ENCODE measurements at regions not wholly inside any gene's neighbourhood (a gene's known extent, or its start where the extent isn't known, plus 50 kb on each side); places are given as distances from the start of the nearest gene placed in this dataset.

GRCh38 chr6:48249071-48249470 is 138.1 kb upstream of the PTCHD4 start:
- Mint-ChIP-seq H3K4me3 (no peak overlapping the region), H3K27ac (no peak overlapping the region), H3K4me1 (no peaks in the 10 kb centered on the region), H3K27me3 (no peaks in the 10 kb centered on the region), H3K36me3 (no peaks in the 10 kb centered on the region), H3K9me3 (peaks cover 0 to 11% (median 3%) of the 10 kb centered on the region in 3 donors)
- Histone ChIP-seq H3K27me3 (replicated peaks in 1 of 2; ENCODE audit: control insufficient read depth in 2 of 2, extremely low read depth in 1 of 2, insufficient read depth in 2 of 2, low read length in 1 of 2) (no peaks in the 10 kb centered on the region), H3K9me3 (no peaks in the 10 kb centered on the region), H3K4me3 (ENCODE audit: control insufficient read depth in 1 of 2, extremely low read depth in 1 of 2, low read length in 1 of 2) (no peak overlapping the region), H3K4me1 (ENCODE audit: control insufficient read depth in 1 of 2, extremely low read depth in 1 of 2, insufficient read depth in 2 of 2, low read length in 2 of 2) (no peaks in the 10 kb centered on the region), H3K27ac (ENCODE audit: low read length) (no peak overlapping the region), H3K36me3 (ENCODE audit: control insufficient read depth in 2 of 2, extremely low read depth in 1 of 2, insufficient read depth in 1 of 2, low read length in 1 of 2) (no peaks in the 10 kb centered on the region)
- ChIA-PET CTCF (no interaction called here), POLR2A (no interaction called here)
- 40% methylated on average over 1 of the region's 3 CpGs for WGBS (ENCODE audit: insufficient coverage)
- no peak for DNase-seq
- ATAC-seq (replicated peaks in 1 of 4), result no peak

- no peaks in the 10 kb centered on the region for H3K4me1 ChIP-seq (ENCODE audit: control insufficient read depth in 1 of 2, extremely low read depth in 1 of 2, insufficient read depth in 2 of 2, low read length in 2 of 2)
- ATAC-seq (replicated peaks in 1 of 4), result no peak
- no peaks in the 10 kb centered on the region for H3K9me3 ChIP-seq
- peaks cover 0 to 4% (median 3%) of the 10 kb centered on the region in 3 donors for H3K9me3 Mint-ChIP-seq
- H3K4me3 ChIP-seq (ENCODE audit: control insufficient read depth in 1 of 2, extremely low read depth in 1 of 2, low read length in 1 of 2), result no peak overlapping the region
- H3K27ac ChIP-seq (ENCODE audit: low read length), result no peak overlapping the region
- DNase-seq, result no peak
- no peak overlapping the region for H3K4me3 Mint-ChIP-seq
- H3K4me1 Mint-ChIP-seq, result no peaks in the 10 kb centered on the region
- H3K27me3 Mint-ChIP-seq, result no peaks in the 10 kb centered on the region
- no peaks in the 10 kb centered on the region for H3K36me3 ChIP-seq (ENCODE audit: control insufficient read depth in 2 of 2, extremely low read depth in 1 of 2, insufficient read depth in 1 of 2, low read length in 1 of 2)
- no peak overlapping the region for H3K27ac Mint-ChIP-seq
- H3K27me3 ChIP-seq (replicated peaks in 1 of 2; ENCODE audit: control insufficient read depth in 2 of 2, extremely low read depth in 1 of 2, insufficient read depth in 2 of 2, low read length in 1 of 2), result no peaks in the 10 kb centered on the region
- POLR2A ChIA-PET, result no interaction called here
- CTCF ChIA-PET, result no interaction called here
- H3K36me3 Mint-ChIP-seq, result no peaks in the 10 kb centered on the region
These were observed 132.1 kb upstream of the PTCHD4 start for GRCh38 chr6:48243071-48243470.

- POLR2A ChIA-PET, result no interaction called here
- CTCF ChIA-PET, result no interaction called here
- WGBS (ENCODE audit: insufficient coverage), result 85% methylated on average over 2 of the region's 7 CpGs
These were observed 129.3 kb upstream of the PTCHD4 start for GRCh38 chr6:48240287-48240686.

GRCh38 chr6:48236375-48236774 is 125.4 kb upstream of the PTCHD4 start:
- DNase-seq (no peak), ATAC-seq (replicated peaks in 1 of 4) (no peak)
- no peaks in the 10 kb centered on the region for H3K36me3 Mint-ChIP-seq
- Histone ChIP-seq H3K27me3 (replicated peaks in 1 of 2; ENCODE audit: control insufficient read depth in 2 of 2, extremely low read depth in 1 of 2, insufficient read depth in 2 of 2, low read length in 1 of 2) (no peaks in the 10 kb centered on the region), H3K4me3 (ENCODE audit: control insufficient read depth in 1 of 2, extremely low read depth in 1 of 2, low read length in 1 of 2) (no peak overlapping the region), H3K9me3 (no peaks in the 10 kb centered on the region), H3K4me1 (ENCODE audit: control insufficient read depth in 1 of 2, extremely low read depth in 1 of 2, insufficient read depth in 2 of 2, low read length in 2 of 2) (no peaks in the 10 kb centered on the region), H3K36me3 (ENCODE audit: control insufficient read depth in 2 of 2, extremely low read depth in 1 of 2, insufficient read depth in 1 of 2, low read length in 1 of 2) (no peaks in the 10 kb centered on the region), H3K27ac (ENCODE audit: low read length) (no peak overlapping the region)
- no peak overlapping the region for H3K27ac Mint-ChIP-seq
- peaks cover 14 to 24% (median 14%) of the 10 kb centered on the region in 3 donors for H3K9me3 Mint-ChIP-seq
- H3K4me3 Mint-ChIP-seq, result no peak overlapping the region
- H3K27me3 Mint-ChIP-seq, result no peaks in the 10 kb centered on the region
- POLR2A ChIA-PET, result no interaction called here
- no peaks in the 10 kb centered on the region for H3K4me1 Mint-ChIP-seq
- CTCF ChIA-PET, result no interaction called here
- WGBS (ENCODE audit: insufficient coverage), result no CpG with 5 or more reads among the region's 1 CpG

More at GRCh38 chr6:48240287-48240686, 129.3 kb upstream of the PTCHD4 start:
- no peak for DNase-seq
- no peak for ATAC-seq (replicated peaks in 1 of 4)
- no peaks in the 10 kb centered on the region for H3K9me3 ChIP-seq
- H3K4me3 ChIP-seq (ENCODE audit: control insufficient read depth in 1 of 2, extremely low read depth in 1 of 2, low read length in 1 of 2), result no peak overlapping the region
- no peaks in the 10 kb centered on the region for H3K36me3 Mint-ChIP-seq
- H3K27me3 Mint-ChIP-seq, result no peaks in the 10 kb centered on the region
- H3K27ac Mint-ChIP-seq, result no peak overlapping the region
- H3K9me3 Mint-ChIP-seq, result peaks cover 10 to 25% (median 13%) of the 10 kb centered on the region in 3 donors
- no peaks in the 10 kb centered on the region for H3K4me1 Mint-ChIP-seq
- H3K4me3 Mint-ChIP-seq, result no peak overlapping the region
- H3K4me1 ChIP-seq (ENCODE audit: control insufficient read depth in 1 of 2, extremely low read depth in 1 of 2, insufficient read depth in 2 of 2, low read length in 2 of 2), result no peaks in the 10 kb centered on the region
- no peak overlapping the region for H3K27ac ChIP-seq (ENCODE audit: low read length)
- H3K36me3 ChIP-seq (ENCODE audit: control insufficient read depth in 2 of 2, extremely low read depth in 1 of 2, insufficient read depth in 1 of 2, low read length in 1 of 2), result no peaks in the 10 kb centered on the region
- H3K27me3 ChIP-seq (replicated peaks in 1 of 2; ENCODE audit: control insufficient read depth in 2 of 2, extremely low read depth in 1 of 2, insufficient read depth in 2 of 2, low read length in 1 of 2), result no peaks in the 10 kb centered on the region

GRCh38 chr6:48233063-48233462 is 122.1 kb upstream of the PTCHD4 start:
- no peak for ATAC-seq (replicated peaks in 1 of 4)
- CTCF ChIA-PET, result no interaction called here
- Mint-ChIP-seq H3K9me3 (peaks cover 10 to 27% (median 14%) of the 10 kb centered on the region in 3 donors), H3K27me3 (no peaks in the 10 kb centered on the region), H3K27ac (no peak overlapping the region), H3K4me1 (no peaks in the 10 kb centered on the region), H3K36me3 (no peaks in the 10 kb centered on the region), H3K4me3 (no peak overlapping the region)
- H3K4me1 ChIP-seq (ENCODE audit: control insufficient read depth in 1 of 2, extremely low read depth in 1 of 2, insufficient read depth in 2 of 2, low read length in 2 of 2), result no peaks in the 10 kb centered on the region
- no peak overlapping the region for H3K4me3 ChIP-seq (ENCODE audit: control insufficient read depth in 1 of 2, extremely low read depth in 1 of 2, low read length in 1 of 2)
- no peaks in the 10 kb centered on the region for H3K27me3 ChIP-seq (replicated peaks in 1 of 2; ENCODE audit: control insufficient read depth in 2 of 2, extremely low read depth in 1 of 2, insufficient read depth in 2 of 2, low read length in 1 of 2)
- H3K9me3 ChIP-seq, result no peaks in the 10 kb centered on the region
- DNase-seq, result no peak
- H3K36me3 ChIP-seq (ENCODE audit: control insufficient read depth in 2 of 2, extremely low read depth in 1 of 2, insufficient read depth in 1 of 2, low read length in 1 of 2), result no peaks in the 10 kb centered on the region
- H3K27ac ChIP-seq (ENCODE audit: low read length), result no peak overlapping the region
- POLR2A ChIA-PET, result no interaction called here
- WGBS (ENCODE audit: insufficient coverage), result 88% methylated on average over 6 of the region's 6 CpGs

GRCh38 chr6:48229841-48230240 is 118.8 kb upstream of the PTCHD4 start:
- no CpG with 5 or more reads among the region's 2 CpGs for WGBS (ENCODE audit: insufficient coverage)
- H3K36me3 Mint-ChIP-seq, result no peaks in the 10 kb centered on the region
- CTCF ChIA-PET, result no interaction called here

GRCh38 chr6:48222241-48222640 is 111.2 kb upstream of the PTCHD4 start:
- WGBS (ENCODE audit: insufficient coverage), result no CpG with 5 or more reads among the region's 4 CpGs
- Mint-ChIP-seq H3K36me3 (no peaks in the 10 kb centered on the region), H3K4me3 (no peak overlapping the region), H3K27me3 (no peaks in the 10 kb centered on the region), H3K27ac (no peak overlapping the region), H3K9me3 (peaks cover 0 to 14% (median 9%) of the 10 kb centered on the region in 3 donors), H3K4me1 (no peaks in the 10 kb centered on the region)
- Histone ChIP-seq H3K36me3 (ENCODE audit: control insufficient read depth in 2 of 2, extremely low read depth in 1 of 2, insufficient read depth in 1 of 2, low read length in 1 of 2) (no peaks in the 10 kb centered on the region), H3K4me3 (ENCODE audit: control insufficient read depth in 1 of 2, extremely low read depth in 1 of 2, low read length in 1 of 2) (no peak overlapping the region), H3K27ac (ENCODE audit: low read length) (no peak overlapping the region), H3K9me3 (no peaks in the 10 kb centered on the region), H3K4me1 (ENCODE audit: control insufficient read depth in 1 of 2, extremely low read depth in 1 of 2, insufficient read depth in 2 of 2, low read length in 2 of 2) (no peaks in the 10 kb centered on the region), H3K27me3 (replicated peaks in 1 of 2; ENCODE audit: control insufficient read depth in 2 of 2, extremely low read depth in 1 of 2, insufficient read depth in 2 of 2, low read length in 1 of 2) (no peaks in the 10 kb centered on the region)
- ChIA-PET POLR2A (no interaction called here), CTCF (no interaction called here)
- DNase-seq (no peak), ATAC-seq (replicated peaks in 1 of 4) (no peak)

More at GRCh38 chr6:48229841-48230240, 118.8 kb upstream of the PTCHD4 start:
- no peaks in the 10 kb centered on the region for H3K36me3 ChIP-seq (ENCODE audit: control insufficient read depth in 2 of 2, extremely low read depth in 1 of 2, insufficient read depth in 1 of 2, low read length in 1 of 2)
- Mint-ChIP-seq H3K27ac (no peak overlapping the region), H3K9me3 (peaks cover 0 to 4% (median 3%) of the 10 kb centered on the region in 3 donors), H3K27me3 (no peaks in the 10 kb centered on the region), H3K4me3 (no peak overlapping the region), H3K4me1 (no peaks in the 10 kb centered on the region)
- DNase-seq, result no peak
- POLR2A ChIA-PET, result interaction anchor here in 1 of 2 donors (0.6 kb wide), 1 partner anchor 167 kb away, joined by 4 read pairs; no protein-coding TSS in a partner anchor
- H3K27me3 ChIP-seq (replicated peaks in 1 of 2; ENCODE audit: control insufficient read depth in 2 of 2, extremely low read depth in 1 of 2, insufficient read depth in 2 of 2, low read length in 1 of 2), result no peaks in the 10 kb centered on the region
- no peak for ATAC-seq (replicated peaks in 1 of 4)
- no peaks in the 10 kb centered on the region for H3K9me3 ChIP-seq
- no peak overlapping the region for H3K4me3 ChIP-seq (ENCODE audit: control insufficient read depth in 1 of 2, extremely low read depth in 1 of 2, low read length in 1 of 2)
- H3K27ac ChIP-seq (ENCODE audit: low read length), result no peak overlapping the region
- H3K4me1 ChIP-seq (ENCODE audit: control insufficient read depth in 1 of 2, extremely low read depth in 1 of 2, insufficient read depth in 2 of 2, low read length in 2 of 2), result no peaks in the 10 kb centered on the region
